PC-3 (cell line): ENCODE measurements at regions not wholly inside any gene's neighbourhood (a gene's known extent, or its start where the extent isn't known, plus 50 kb on each side); places are given as distances from the start of the nearest gene placed in this dataset.

Experiments used
- EZH2 ChIP-seq: fragments of 300-600 bp; sonication (generic); IDR thresholded peaks from one replicate; pipeline ENCODE4 v1.6.1; 2017; ENCODE audit warnings: antibody characterized with exemption, mild to moderate bottlenecking, low read length; ENCODE audit not compliant: unreplicated experiment
- EZH2phosphoT487 ChIP-seq: fragments of 300-600 bp; sonication (generic); IDR thresholded peaks from 2 replicates; pipeline ENCODE4 v1.6.1; 2018; ENCODE audit warnings: mild to moderate bottlenecking, antibody characterized with exemption, low read length, borderline replicate concordance
- TF ChIP-seq, protein P1 (sequence below): fragments of 300-600 bp; sonication (generic); conservative IDR thresholded peaks from 2 replicates; pipeline ENCODE4 v1.5.1; 2017; ENCODE audit warnings: antibody characterized with exemption, low read depth, mild to moderate bottlenecking, low read length

DNA sequence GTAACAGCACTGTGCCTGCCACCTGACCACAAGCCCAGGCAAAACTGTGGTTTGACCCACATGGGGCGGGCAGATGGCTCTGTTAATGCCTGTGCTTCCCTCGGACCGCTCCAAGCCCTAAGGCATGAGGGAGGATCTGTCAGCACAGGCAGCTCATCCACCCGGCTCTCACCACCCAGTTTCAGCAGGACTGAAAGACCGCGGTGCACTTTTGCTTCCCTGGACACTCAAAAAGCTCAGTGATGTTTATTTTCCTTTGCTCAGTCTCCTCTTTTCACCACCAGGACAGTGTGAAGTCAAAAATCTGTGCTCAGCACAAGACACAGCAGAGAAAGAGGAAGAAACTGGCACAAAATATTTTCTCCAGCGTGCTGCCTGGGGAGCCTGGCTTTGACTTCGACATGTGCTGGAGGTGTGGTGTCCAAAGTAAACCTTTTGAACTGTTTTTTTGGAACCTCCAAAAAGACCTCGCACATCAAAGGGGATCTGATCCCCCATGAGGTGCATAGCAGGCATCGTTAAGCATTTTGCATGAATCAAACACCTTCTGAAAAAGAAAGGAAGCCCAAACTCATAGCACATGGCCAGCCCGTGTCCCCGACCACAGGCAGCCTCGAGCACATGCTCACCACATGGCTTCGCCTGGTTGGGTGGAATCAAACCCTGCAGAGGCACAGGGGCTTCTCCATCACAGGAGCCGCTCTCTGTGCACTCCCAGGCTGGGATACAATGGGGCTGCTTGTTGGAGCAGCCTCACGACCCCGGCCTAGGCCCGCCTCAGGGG is 441.7 kb upstream of the JARID2 start:
- TF ChIP-seq, protein P1, sequence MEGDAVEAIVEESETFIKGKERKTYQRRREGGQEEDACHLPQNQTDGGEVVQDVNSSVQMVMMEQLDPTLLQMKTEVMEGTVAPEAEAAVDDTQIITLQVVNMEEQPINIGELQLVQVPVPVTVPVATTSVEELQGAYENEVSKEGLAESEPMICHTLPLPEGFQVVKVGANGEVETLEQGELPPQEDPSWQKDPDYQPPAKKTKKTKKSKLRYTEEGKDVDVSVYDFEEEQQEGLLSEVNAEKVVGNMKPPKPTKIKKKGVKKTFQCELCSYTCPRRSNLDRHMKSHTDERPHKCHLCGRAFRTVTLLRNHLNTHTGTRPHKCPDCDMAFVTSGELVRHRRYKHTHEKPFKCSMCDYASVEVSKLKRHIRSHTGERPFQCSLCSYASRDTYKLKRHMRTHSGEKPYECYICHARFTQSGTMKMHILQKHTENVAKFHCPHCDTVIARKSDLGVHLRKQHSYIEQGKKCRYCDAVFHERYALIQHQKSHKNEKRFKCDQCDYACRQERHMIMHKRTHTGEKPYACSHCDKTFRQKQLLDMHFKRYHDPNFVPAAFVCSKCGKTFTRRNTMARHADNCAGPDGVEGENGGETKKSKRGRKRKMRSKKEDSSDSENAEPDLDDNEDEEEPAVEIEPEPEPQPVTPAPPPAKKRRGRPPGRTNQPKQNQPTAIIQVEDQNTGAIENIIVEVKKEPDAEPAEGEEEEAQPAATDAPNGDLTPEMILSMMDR, result no peak
- TF ChIP-seq EZH2 (no peak), EZH2phosphoT487 (no peak)
